PFSK-1 (cell line): ENCODE measurements at regions not wholly inside any gene's neighbourhood (a gene's known extent, or its start where the extent isn't known, plus 50 kb on each side); places are given as distances from the start of the nearest gene placed in this dataset.
A peak's percentile ranks its signal among the peaks of the same experiment; 100 is the strongest.

Source experiments
- FOXP2 ChIP-seq: optimal IDR thresholded peaks from 2 replicates; pipeline ENCODE3; 2011; ENCODE audit warnings: borderline replicate concordance, control low read depth, inconsistent platforms; ENCODE audit not compliant: insufficient read depth; ENCODE audit errors: extremely low read length, extremely low read depth
- POLR2AphosphoS5 ChIP-seq: IDR thresholded peaks from 2 replicates; pipeline ENCODE4 v1.6.1; 2012; ENCODE audit warnings: low read depth, mild to moderate bottlenecking, control low read depth, low read length, moderate library complexity
- SIN3A ChIP-seq: IDR thresholded peaks from 2 replicates; pipeline ENCODE4 v1.6.1; 2012; ENCODE audit warnings: mild to moderate bottlenecking, low read length, moderate library complexity, borderline replicate concordance; ENCODE audit not compliant: insufficient read depth
- TAF1 ChIP-seq: IDR thresholded peaks from 2 replicates; pipeline ENCODE4 v1.6.1; 2012; ENCODE audit warnings: low read length, control low read depth, borderline replicate concordance; ENCODE audit not compliant: insufficient read depth
- TF ChIP-seq, protein P1 (sequence below), 2 experiments: IDR thresholded peaks; 2 replicates each; pipeline versions ENCODE4 v1.6.1 to v1.8.0; 2011 to 2012; ENCODE audit warnings: low read depth in 2 of 2, low read length in 2 of 2, control low read depth in 1 of 2, inconsistent platforms in 1 of 2, mild to moderate bottlenecking in 1 of 2, moderate library complexity in 1 of 2; ENCODE audit not compliant: insufficient read depth in 1 of 2

DNA sequence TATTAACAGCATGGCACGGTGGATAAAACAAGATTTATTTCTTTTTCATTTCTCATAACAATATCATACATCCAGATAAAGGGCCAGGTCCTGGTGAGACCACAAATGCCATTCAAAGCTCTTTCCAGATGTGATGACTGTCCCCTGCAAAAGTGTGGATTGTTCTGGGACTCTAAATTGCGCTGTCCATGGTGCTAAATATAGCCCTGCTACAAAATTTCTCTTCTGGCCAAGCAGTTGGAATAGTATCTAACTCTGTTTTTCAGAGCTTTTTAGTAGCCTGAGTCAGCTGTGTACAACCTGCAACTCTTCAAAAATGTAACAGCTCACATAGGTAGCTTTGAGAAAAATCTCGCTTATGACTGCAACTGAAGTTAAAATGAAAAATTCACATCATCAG, 115.8 kb downstream of the MANEA start:
- TF ChIP-seq POLR2AphosphoS5, result no peak
- no peak for TF ChIP-seq SIN3A
- TF ChIP-seq, protein P1, sequence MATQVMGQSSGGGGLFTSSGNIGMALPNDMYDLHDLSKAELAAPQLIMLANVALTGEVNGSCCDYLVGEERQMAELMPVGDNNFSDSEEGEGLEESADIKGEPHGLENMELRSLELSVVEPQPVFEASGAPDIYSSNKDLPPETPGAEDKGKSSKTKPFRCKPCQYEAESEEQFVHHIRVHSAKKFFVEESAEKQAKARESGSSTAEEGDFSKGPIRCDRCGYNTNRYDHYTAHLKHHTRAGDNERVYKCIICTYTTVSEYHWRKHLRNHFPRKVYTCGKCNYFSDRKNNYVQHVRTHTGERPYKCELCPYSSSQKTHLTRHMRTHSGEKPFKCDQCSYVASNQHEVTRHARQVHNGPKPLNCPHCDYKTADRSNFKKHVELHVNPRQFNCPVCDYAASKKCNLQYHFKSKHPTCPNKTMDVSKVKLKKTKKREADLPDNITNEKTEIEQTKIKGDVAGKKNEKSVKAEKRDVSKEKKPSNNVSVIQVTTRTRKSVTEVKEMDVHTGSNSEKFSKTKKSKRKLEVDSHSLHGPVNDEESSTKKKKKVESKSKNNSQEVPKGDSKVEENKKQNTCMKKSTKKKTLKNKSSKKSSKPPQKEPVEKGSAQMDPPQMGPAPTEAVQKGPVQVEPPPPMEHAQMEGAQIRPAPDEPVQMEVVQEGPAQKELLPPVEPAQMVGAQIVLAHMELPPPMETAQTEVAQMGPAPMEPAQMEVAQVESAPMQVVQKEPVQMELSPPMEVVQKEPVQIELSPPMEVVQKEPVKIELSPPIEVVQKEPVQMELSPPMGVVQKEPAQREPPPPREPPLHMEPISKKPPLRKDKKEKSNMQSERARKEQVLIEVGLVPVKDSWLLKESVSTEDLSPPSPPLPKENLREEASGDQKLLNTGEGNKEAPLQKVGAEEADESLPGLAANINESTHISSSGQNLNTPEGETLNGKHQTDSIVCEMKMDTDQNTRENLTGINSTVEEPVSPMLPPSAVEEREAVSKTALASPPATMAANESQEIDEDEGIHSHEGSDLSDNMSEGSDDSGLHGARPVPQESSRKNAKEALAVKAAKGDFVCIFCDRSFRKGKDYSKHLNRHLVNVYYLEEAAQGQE (IDR thresholded peaks at IDR 0.05; ENCODE audit: insufficient read depth in 1 of 2, low read depth in 2 of 2, low read length in 2 of 2), result peak; percentile 94 to 99
- TF ChIP-seq TAF1, result no peak
- no peak for TF ChIP-seq FOXP2
